SK-N-MC (cell line): ENCODE measurements at regions not wholly inside any gene's neighbourhood (a gene's known extent, or its start where the extent isn't known, plus 50 kb on each side); places are given as distances from the start of the nearest gene placed in this dataset.

Experiments
- EZH2 ChIP-seq: fragments of 200-600 bp; sonication (generic); IDR thresholded peaks from one replicate; pipeline ENCODE4 v1.6.1; 2017; ENCODE audit warnings: antibody characterized with exemption
- POLR2AphosphoS5 ChIP-seq: IDR thresholded peaks from 2 replicates; pipeline ENCODE4 v1.6.1; 2012; ENCODE audit warnings: mild to moderate bottlenecking, low read depth, low read length, borderline replicate concordance

DNA sequence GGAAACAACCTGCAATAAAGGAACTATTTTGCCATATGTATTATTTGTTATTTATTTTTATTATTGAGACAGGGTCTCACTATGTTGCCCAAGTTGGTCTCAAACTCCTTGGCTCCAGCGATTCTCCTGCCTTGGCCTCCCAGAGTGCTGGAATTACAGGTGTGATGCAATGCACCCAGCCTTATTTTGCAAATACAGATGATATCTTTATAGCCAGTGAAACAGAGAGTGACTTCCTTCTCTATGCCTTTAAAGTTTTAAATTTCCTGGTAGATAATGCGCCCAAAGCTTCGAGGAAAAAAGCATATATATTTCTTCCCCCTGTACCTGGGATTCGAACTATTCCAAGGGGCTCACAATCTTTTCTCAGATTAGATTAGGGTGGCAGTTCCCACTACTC, 601.1 kb upstream of the HTR2C start:
- TF ChIP-seq EZH2 (no peak), POLR2AphosphoS5 (no peak)
